Embryonic facial prominence (tissue), 1 donor: ENCODE measurements at regions not wholly inside any gene's neighbourhood (a gene's known extent, or its start where the extent isn't known, plus 50 kb on each side); places are given as distances from the start of the nearest gene placed in this dataset.
"Not testable (repeated sequence)": the region's sequence is repeated elsewhere in the genome, so short reads cannot be mapped to it uniquely, and the experiment has no call there.

Source experiments
- DNase-seq: peaks from one replicate; pipeline ENCODE4 v3.0.0-alpha.2; 2016; ENCODE audit errors: extremely low spot score

GRCh38 chr3:5690904-5691532 is 503.5 kb downstream of the EDEM1 start:
- DNase-seq, result no peak

GRCh38 chr3:5692446-5692845 is 504.9 kb downstream of the EDEM1 start:
- no peak for DNase-seq

- DNase-seq, result no peak
These were observed 506.8 kb downstream of the EDEM1 start for GRCh38 chr3:5694266-5694665.

- no peak for DNase-seq
These were observed 511.3 kb downstream of the EDEM1 start for GRCh38 chr3:5698851-5699250.

- no peak for DNase-seq
These were observed 511.8 kb downstream of the EDEM1 start for GRCh38 chr3:5699313-5699712.

GRCh38 chr3:5699811-5700210 is 512.3 kb downstream of the EDEM1 start:
- no peak for DNase-seq

GRCh38 chr3:5701005-5701404 is 513.5 kb downstream of the EDEM1 start:
- not testable (repeated sequence) for DNase-seq

GRCh38 chr3:5707794-5708193 is 520.3 kb downstream of the EDEM1 start:
- DNase-seq, result no peak

- DNase-seq, result no peak
These were observed 522.2 kb downstream of the EDEM1 start for GRCh38 chr3:5709714-5710113.

GRCh38 chr3:5710718-5711117 is 523.2 kb downstream of the EDEM1 start:
- DNase-seq, result no peak

GRCh38 chr3:5717254-5717653 is 529.7 kb downstream of the EDEM1 start:
- DNase-seq, result no peak

- DNase-seq, result not testable (repeated sequence)
These were observed 532.2 kb downstream of the EDEM1 start for GRCh38 chr3:5719668-5720067.

GRCh38 chr3:5725801-5726200 is 538.3 kb downstream of the EDEM1 start:
- DNase-seq, result no peak

GRCh38 chr3:5726621-5727020 is 539.1 kb downstream of the EDEM1 start:
- no peak for DNase-seq

GRCh38 chr3:5727743-5728484 is 540.4 kb downstream of the EDEM1 start:
- DNase-seq, result no peak

- DNase-seq, result no peak
These were observed 542.3 kb downstream of the EDEM1 start for GRCh38 chr3:5729852-5730251.

- DNase-seq, result no peak
These were observed 543.6 kb downstream of the EDEM1 start for GRCh38 chr3:5731100-5731499.

- DNase-seq, result no peak
These were observed 544.6 kb downstream of the EDEM1 start for GRCh38 chr3:5732081-5732480.

GRCh38 chr3:5733995-5734394 is 546.5 kb downstream of the EDEM1 start:
- no peak for DNase-seq

GRCh38 chr3:5735896-5736295 is 548.4 kb downstream of the EDEM1 start:
- no peak for DNase-seq

- no peak for DNase-seq
These were observed 551.9 kb downstream of the EDEM1 start for GRCh38 chr3:5739299-5739935.

- no peak for DNase-seq
These were observed 552.4 kb downstream of the EDEM1 start for GRCh38 chr3:5739949-5740348.

- no peak for DNase-seq
These were observed 553.5 kb downstream of the EDEM1 start for GRCh38 chr3:5741017-5741416.
